ENCODE measurements at regions not wholly inside any gene's neighbourhood (a gene's known extent, or its start where the extent isn't known, plus 50 kb on each side); places are given as distances from the start of the nearest gene placed in this dataset.

- no peaks in the 10 kb centered on the region for H3K27me3 ChIP-seq
- no peaks in the 10 kb centered on the region for H3K36me3 ChIP-seq (replicated peaks; ENCODE audit: insufficient read depth, low read depth)
- no peak for DNase-seq (ENCODE audit: low spot score)
- no peaks in the 10 kb centered on the region for H4K20me1 ChIP-seq (ENCODE audit: insufficient read depth, poor library complexity, severe bottlenecking)
- H3K9me2 ChIP-seq (replicated peaks; ENCODE audit: insufficient read depth): no peaks in the 10 kb centered on the region
- no peaks in the 10 kb centered on the region for H3K9me3 ChIP-seq (ENCODE audit: low read depth)
- no peak overlapping the region for H3K4me3 ChIP-seq
- no peaks in the 10 kb centered on the region for H3K79me2 ChIP-seq
- 75% methylated on average over 5 of the region's 5 CpGs for WGBS (ENCODE audit: low lambda C conversion rate, missing lambda C conversion rate)
- no peak overlapping the region for H2AFZ ChIP-seq
- TF ChIP-seq EZH2 (IDR thresholded peaks at IDR 0.05; ENCODE audit: borderline replicate concordance) (no peak), CTCF (IDR thresholded peaks at IDR 0.05; ENCODE audit: poor library complexity) (no peak), EZH2phosphoT487 (IDR thresholded peaks at IDR 0.05; ENCODE audit: low read depth, severe bottlenecking, unreplicated experiment) (no peak)
- no peak overlapping the region for H3K4me2 ChIP-seq
- H3K27ac ChIP-seq: no peak overlapping the region
- no peaks in the 10 kb centered on the region for H3K4me1 ChIP-seq (ENCODE audit: insufficient read depth)
Observed at GRCh38 chr2:194603429-194603828, 1053.6 kb upstream of the SLC39A10 start.

- WGBS (ENCODE audit: low lambda C conversion rate, missing lambda C conversion rate): 77% methylated on average over 5 of the region's 5 CpGs
- Histone ChIP-seq H3K9me2 (replicated peaks; ENCODE audit: insufficient read depth) (no peaks in the 10 kb centered on the region), H3K4me3 (no peak overlapping the region), H3K79me2 (no peaks in the 10 kb centered on the region), H3K36me3 (replicated peaks; ENCODE audit: insufficient read depth, low read depth) (no peaks in the 10 kb centered on the region), H3K9me3 (ENCODE audit: low read depth) (no peaks in the 10 kb centered on the region), H2AFZ (no peak overlapping the region), H4K20me1 (ENCODE audit: insufficient read depth, poor library complexity, severe bottlenecking) (no peaks in the 10 kb centered on the region), H3K4me2 (no peak overlapping the region), H3K27me3 (no peaks in the 10 kb centered on the region), H3K27ac (no peak overlapping the region), H3K4me1 (ENCODE audit: insufficient read depth) (no peaks in the 10 kb centered on the region)
- TF ChIP-seq EZH2 (IDR thresholded peaks at IDR 0.05; ENCODE audit: borderline replicate concordance) (no peak), CTCF (IDR thresholded peaks at IDR 0.05; ENCODE audit: poor library complexity) (no peak), EZH2phosphoT487 (IDR thresholded peaks at IDR 0.05; ENCODE audit: low read depth, severe bottlenecking, unreplicated experiment) (no peak)
- DNase-seq (ENCODE audit: low spot score): no peak
Observed at GRCh38 chr2:194602750-194603149, 1054.3 kb upstream of the SLC39A10 start.

DNA sequence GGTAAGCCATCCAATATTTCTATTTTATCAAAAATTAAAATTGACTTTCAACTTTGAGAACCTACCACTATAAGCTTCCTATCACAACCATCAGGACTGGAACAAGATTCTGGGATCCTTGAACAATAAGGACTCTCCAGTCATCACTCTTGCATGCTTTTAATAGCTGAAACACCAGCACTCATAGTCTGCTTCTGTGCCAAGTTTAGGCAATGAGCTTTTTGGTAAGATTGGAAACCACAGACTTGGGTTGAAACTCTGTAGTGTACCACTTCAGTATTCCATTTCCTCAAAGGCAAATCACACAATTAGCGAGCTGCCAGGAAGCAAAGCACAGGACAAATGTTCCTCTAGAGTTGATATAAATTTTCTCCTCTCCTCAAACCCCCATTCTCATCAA, 1065.8 kb upstream of the SLC39A10 start:
- Histone ChIP-seq H3K36me3 (replicated peaks; ENCODE audit: insufficient read depth, low read depth) (no peaks in the 10 kb centered on the region), H3K9me3 (ENCODE audit: low read depth) (no peaks in the 10 kb centered on the region), H4K20me1 (ENCODE audit: insufficient read depth, poor library complexity, severe bottlenecking) (no peaks in the 10 kb centered on the region), H2AFZ (no peak overlapping the region), H3K27me3 (no peaks in the 10 kb centered on the region), H3K4me2 (no peak overlapping the region), H3K4me1 (ENCODE audit: insufficient read depth) (no peaks in the 10 kb centered on the region), H3K79me2 (no peaks in the 10 kb centered on the region), H3K27ac (no peak overlapping the region), H3K4me3 (no peak overlapping the region), H3K9me2 (replicated peaks; ENCODE audit: insufficient read depth) (no peaks in the 10 kb centered on the region)
- TF ChIP-seq EZH2phosphoT487 (IDR thresholded peaks at IDR 0.05; ENCODE audit: low read depth, severe bottlenecking, unreplicated experiment) (no peak), EZH2 (IDR thresholded peaks at IDR 0.05; ENCODE audit: borderline replicate concordance) (no peak), CTCF (IDR thresholded peaks at IDR 0.05; ENCODE audit: poor library complexity) (no peak)
- 59% methylated on average over 1 of the region's 1 CpG for WGBS (ENCODE audit: low lambda C conversion rate, missing lambda C conversion rate)
- DNase-seq (ENCODE audit: low spot score): no peak

DNA sequence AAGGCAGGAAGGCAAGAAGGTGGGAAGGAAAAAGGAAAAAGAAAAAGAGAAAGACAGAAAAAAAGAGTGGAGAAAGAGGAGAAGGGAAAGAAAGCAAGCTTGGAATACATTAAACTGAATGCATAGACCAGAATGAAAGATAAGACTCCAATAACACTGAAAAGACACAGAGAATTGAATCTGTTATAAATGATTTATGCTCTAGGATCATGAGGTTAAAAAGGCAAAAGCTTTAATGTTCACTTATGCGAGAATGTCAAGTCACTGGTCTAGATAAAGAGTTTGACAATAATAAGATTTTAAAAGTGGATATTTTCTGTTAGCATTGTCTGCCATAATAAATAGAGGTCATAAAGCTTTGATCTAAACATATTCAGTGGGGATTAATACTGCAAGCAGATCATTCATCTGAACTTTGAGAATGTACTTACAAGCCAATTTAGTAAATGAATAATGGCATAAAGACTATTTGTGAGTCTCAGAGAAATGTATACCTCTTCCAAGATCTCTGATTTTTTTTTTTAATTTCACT, 1069.2 kb upstream of the SLC39A10 start:
- H4K20me1 ChIP-seq (ENCODE audit: insufficient read depth, poor library complexity, severe bottlenecking): no peaks in the 10 kb centered on the region
- H3K27ac ChIP-seq: no peak overlapping the region
- TF ChIP-seq EZH2phosphoT487 (IDR thresholded peaks at IDR 0.05; ENCODE audit: low read depth, severe bottlenecking, unreplicated experiment) (no peak), EZH2 (IDR thresholded peaks at IDR 0.05; ENCODE audit: borderline replicate concordance) (no peak), CTCF (IDR thresholded peaks at IDR 0.05; ENCODE audit: poor library complexity) (no peak)
- no peaks in the 10 kb centered on the region for H3K36me3 ChIP-seq (replicated peaks; ENCODE audit: insufficient read depth, low read depth)
- no peaks in the 10 kb centered on the region for H3K9me2 ChIP-seq (replicated peaks; ENCODE audit: insufficient read depth)
- DNase-seq (ENCODE audit: low spot score): no peak
- no peaks in the 10 kb centered on the region for H3K79me2 ChIP-seq
- no peak overlapping the region for H3K4me3 ChIP-seq
- H3K9me3 ChIP-seq (ENCODE audit: low read depth): no peaks in the 10 kb centered on the region
- no peaks in the 10 kb centered on the region for H3K4me1 ChIP-seq (ENCODE audit: insufficient read depth)
- no peaks in the 10 kb centered on the region for H3K27me3 ChIP-seq
- H2AFZ ChIP-seq: no peak overlapping the region
- 65% methylated on average over 1 of the region's 1 CpG for WGBS (ENCODE audit: low lambda C conversion rate, missing lambda C conversion rate)
- H3K4me2 ChIP-seq: no peak overlapping the region

Data from hepatocyte (in vitro differentiated cells).